ENCODE measurements at regions not wholly inside any gene's neighbourhood (a gene's known extent, or its start where the extent isn't known, plus 50 kb on each side); places are given as distances from the start of the nearest gene placed in this dataset.

- no peak for TF ChIP-seq CTCF (IDR thresholded peaks at IDR 0.05; ENCODE audit: low read length, missing control alignments)
- no peak overlapping the region for H3K4me3 ChIP-seq (replicated peaks; ENCODE audit: low read depth, low read length)
- DNase-seq (ENCODE audit: low read depth) = no peak
Measured at GRCh38 chr12:63018273-63018672, 83.3 kb upstream of the PPM1H start.

- no peak overlapping the region for H3K4me3 ChIP-seq (replicated peaks; ENCODE audit: low read depth, low read length)
- DNase-seq (ENCODE audit: low read depth) = no peak
- TF ChIP-seq CTCF (IDR thresholded peaks at IDR 0.05; ENCODE audit: low read length, missing control alignments) = no peak
Measured at GRCh38 chr12:63013302-63013701, 78.4 kb upstream of the PPM1H start.

GRCh38 chr12:63010698-63011097, 75.7 kb upstream of the PPM1H start:
- no peak for TF ChIP-seq CTCF (IDR thresholded peaks at IDR 0.05; ENCODE audit: low read length, missing control alignments)
- no peak overlapping the region for H3K4me3 ChIP-seq (replicated peaks; ENCODE audit: low read depth, low read length)
- DNase-seq (ENCODE audit: low read depth) = no peak

GRCh38 chr12:63008372-63008771, 73.4 kb upstream of the PPM1H start:
- TF ChIP-seq CTCF (IDR thresholded peaks at IDR 0.05; ENCODE audit: low read length, missing control alignments) = no peak
- no peak overlapping the region for H3K4me3 ChIP-seq (replicated peaks; ENCODE audit: low read depth, low read length)
- no peak for DNase-seq (ENCODE audit: low read depth)

- TF ChIP-seq CTCF (IDR thresholded peaks at IDR 0.05; ENCODE audit: low read length, missing control alignments) = no peak
- H3K4me3 ChIP-seq (replicated peaks; ENCODE audit: low read depth, low read length) = no peak overlapping the region
- no peak for DNase-seq (ENCODE audit: low read depth)
Measured at GRCh38 chr12:63007726-63008125, 72.8 kb upstream of the PPM1H start.

- no peak overlapping the region for H3K4me3 ChIP-seq (replicated peaks; ENCODE audit: low read depth, low read length)
- TF ChIP-seq CTCF (IDR thresholded peaks at IDR 0.05; ENCODE audit: low read length, missing control alignments) = no peak
- no peak for DNase-seq (ENCODE audit: low read depth)
Measured at GRCh38 chr12:63006536-63006935, 71.6 kb upstream of the PPM1H start.

- no peak overlapping the region for H3K4me3 ChIP-seq (replicated peaks; ENCODE audit: low read depth, low read length)
- no peak for DNase-seq (ENCODE audit: low read depth)
- TF ChIP-seq CTCF (IDR thresholded peaks at IDR 0.05; ENCODE audit: low read length, missing control alignments) = no peak
Measured at GRCh38 chr12:63005382-63005781, 70.4 kb upstream of the PPM1H start.
